OCI-LY3 (cell line): ENCODE measurements at regions not wholly inside any gene's neighbourhood (a gene's known extent, or its start where the extent isn't known, plus 50 kb on each side); places are given as distances from the start of the nearest gene placed in this dataset.

Experiments
- CTCF ChIP-seq: fragments of 200-600, 300-600 bp; sonication (generic); IDR thresholded peaks from 2 replicates; pipeline ENCODE4 v1.5.1; 2014; ENCODE audit warnings: antibody characterized with exemption, low read length, low read depth
- EZH2phosphoT487 ChIP-seq: fragments of 200-600 bp; shearing (Covaris generic); IDR thresholded peaks from 2 replicates; pipeline ENCODE4 v1.6.1; 2018; ENCODE audit warnings: antibody characterized with exemption, mixed run types, low read depth

DNA sequence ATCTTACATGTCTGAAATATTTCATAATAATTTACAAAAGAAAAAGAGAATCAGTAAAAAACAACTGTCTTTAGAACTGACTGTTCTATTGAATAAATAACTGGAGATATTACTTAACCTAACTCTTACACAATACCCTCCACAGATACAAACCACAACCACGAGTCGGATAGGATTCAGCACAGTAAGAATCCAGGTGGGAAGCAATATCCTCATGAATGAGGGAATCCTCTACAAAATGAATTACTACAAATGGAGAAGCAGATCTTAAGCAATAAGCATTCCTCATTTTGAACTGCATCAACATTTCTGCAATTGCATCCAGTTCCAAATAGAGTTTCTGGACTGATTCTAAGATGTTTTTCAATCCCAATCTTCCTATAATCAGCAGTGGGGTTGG lies 227.1 kb downstream of the SH2D1A start:
- TF ChIP-seq CTCF (no peak), EZH2phosphoT487 (no peak)
